ENCODE measurements at regions not wholly inside any gene's neighbourhood (a gene's known extent, or its start where the extent isn't known, plus 50 kb on each side); places are given as distances from the start of the nearest gene placed in this dataset.

GRCh38 chr11:26144911-26145310 lies 187.0 kb upstream of the ANO3 start:
- ChIA-PET CTCF (interaction anchor here (1.0 kb wide), 1 partner anchor 163 kb away, joined by 3 read pairs; no protein-coding TSS in a partner anchor), POLR2A (no interaction called here)
- Histone ChIP-seq H3K79me2 (ENCODE audit: insufficient read depth) (no peaks in the 10 kb centered on the region), H3K27ac (ENCODE audit: low read depth in 2 of 2, low read length in 1 of 2) (no peak overlapping the region), H4K20me1 (ENCODE audit: insufficient read depth) (no peaks in the 10 kb centered on the region), H3K36me3 (replicated peaks in 1 of 2; ENCODE audit: control insufficient read depth in 1 of 2, insufficient read depth in 2 of 2, low read length in 1 of 2) (no peaks in the 10 kb centered on the region), H3K4me2 (no peak overlapping the region), H3K9me2 (no peaks in the 10 kb centered on the region), H3K9me3 (no peaks in the 10 kb centered on the region), H3K4me1 (ENCODE audit: control insufficient read depth in 1 of 2, insufficient read depth in 2 of 2, low read depth in 1 of 2, low read length in 1 of 2) (peaks cover 0 to 7% of the 10 kb centered on the region in 2 experiments; a peak in 2 of 4 replicates), H3F3A (replicated peaks; ENCODE audit: insufficient read depth) (no peaks in the 10 kb centered on the region), H2AFZ (ENCODE audit: low read depth) (no peak overlapping the region), H3K9ac (no peak overlapping the region), H3K4me3 (ENCODE audit: low read depth in 2 of 2, low read length in 1 of 2) (no peak overlapping the region), H3K27me3 (ENCODE audit: insufficient read depth) (no peaks in the 10 kb centered on the region)
- TF ChIP-seq REST (IDR thresholded peaks at IDR 0.05; ENCODE audit: low read depth, low read length) = no peak
- no peak for TF ChIP-seq MXI1 (IDR thresholded peaks at IDR 0.05; ENCODE audit: low read depth, low read length)
- TF ChIP-seq SMC3 (IDR thresholded peaks at IDR 0.05; ENCODE audit: low read depth, low read length) = no peak
- no peak for TF ChIP-seq EP300 (IDR thresholded peaks at IDR 0.05; ENCODE audit: borderline replicate concordance in 1 of 2, low read depth in 1 of 2, low read length in 1 of 2)
- no peak for TF ChIP-seq ZBTB33 (IDR thresholded peaks at IDR 0.05; ENCODE audit: borderline replicate concordance, low read depth)
- TF ChIP-seq GABPA (IDR thresholded peaks at IDR 0.05; ENCODE audit: low read depth) = no peak
- TF ChIP-seq FOXM1 (IDR thresholded peaks at IDR 0.05; ENCODE audit: low read depth) = no peak
- TF ChIP-seq USF2 (IDR thresholded peaks at IDR 0.05; ENCODE audit: borderline replicate concordance, low read depth, low read length) = no peak
- DNase-seq = no peak

- Histone ChIP-seq H3K9me3 (no peaks in the 10 kb centered on the region), H3K4me2 (no peak overlapping the region), H3F3A (replicated peaks; ENCODE audit: insufficient read depth) (no peaks in the 10 kb centered on the region), H3K36me3 (replicated peaks in 1 of 2; ENCODE audit: control insufficient read depth in 1 of 2, insufficient read depth in 2 of 2, low read length in 1 of 2) (no peaks in the 10 kb centered on the region), H3K79me2 (ENCODE audit: insufficient read depth) (no peaks in the 10 kb centered on the region), H3K27ac (ENCODE audit: low read depth in 2 of 2, low read length in 1 of 2) (no peak overlapping the region), H3K4me3 (ENCODE audit: low read depth in 2 of 2, low read length in 1 of 2) (no peak overlapping the region), H2AFZ (ENCODE audit: low read depth) (no peak overlapping the region), H3K27me3 (ENCODE audit: insufficient read depth) (no peaks in the 10 kb centered on the region), H3K9me2 (no peaks in the 10 kb centered on the region), H3K9ac (no peak overlapping the region), H4K20me1 (ENCODE audit: insufficient read depth) (no peaks in the 10 kb centered on the region), H3K4me1 (ENCODE audit: control insufficient read depth in 1 of 2, insufficient read depth in 2 of 2, low read depth in 1 of 2, low read length in 1 of 2) (no peaks in the 10 kb centered on the region; a peak in 1 of 4 replicates)
- no peak for TF ChIP-seq REST (IDR thresholded peaks at IDR 0.05; ENCODE audit: low read depth, low read length)
- no peak for DNase-seq
- ChIA-PET CTCF (interaction anchor here (1.2 kb wide), 1 partner anchor 14 kb away, joined by 3 read pairs; no protein-coding TSS in a partner anchor), POLR2A (no interaction called here)
- whole genome bisulfite sequencing (ENCODE audit: low lambda C conversion rate) = 81% methylated on average over 3 of the region's 21 CpGs
These were observed 182.3 kb upstream of the ANO3 start for GRCh38 chr11:26149585-26149984.

Data from SK-N-SH (cell line).